ENCODE measurements at regions not wholly inside any gene's neighbourhood (a gene's known extent, or its start where the extent isn't known, plus 50 kb on each side); places are given as distances from the start of the nearest gene placed in this dataset.

DNA sequence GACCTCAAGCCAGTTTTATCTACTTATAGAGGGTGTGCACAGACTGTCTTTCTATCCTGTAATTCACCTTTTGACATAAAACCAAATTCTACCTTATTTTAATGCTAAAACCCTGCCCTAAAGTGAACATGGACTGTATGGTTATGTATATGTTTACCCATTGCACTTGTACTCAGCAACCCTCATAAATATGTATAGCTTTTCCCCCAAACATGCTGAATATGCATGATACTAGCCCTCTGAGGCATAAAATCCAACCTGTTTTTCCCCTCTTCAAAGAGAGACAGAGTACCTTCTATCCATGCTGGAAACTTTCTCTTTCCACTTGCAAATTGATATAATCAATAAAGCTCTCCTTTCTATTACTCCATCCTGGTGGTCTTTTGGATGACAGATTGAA, 267.9 kb upstream of the BMP2 start:
- TF ChIP-seq POLR2A (IDR thresholded peaks at IDR 0.05; ENCODE audit: low read length) (no peak), CTCF (IDR thresholded peaks at IDR 0.05) (no peak), SMC3 (IDR thresholded peaks at IDR 0.05) (no peak), JUNB (IDR thresholded peaks at IDR 0.05) (no peak), RFX5 (IDR thresholded peaks at IDR 0.05) (no peak), CEBPB (IDR thresholded peaks at IDR 0.05) (no peak), RAD21 (conservative IDR thresholded peaks at IDR 0.05 in 1 of 2, IDR thresholded peaks at IDR 0.05 in 1 of 2) (no peak), REST (IDR thresholded peaks at IDR 0.05) (no peak), ESRRA (IDR thresholded peaks at IDR 0.05; ENCODE audit: borderline replicate concordance, low read length) (no peak), MAFK (IDR thresholded peaks at IDR 0.05; ENCODE audit: partially characterized antibody) (no peak)
- TF ChIP-seq, protein P1, sequence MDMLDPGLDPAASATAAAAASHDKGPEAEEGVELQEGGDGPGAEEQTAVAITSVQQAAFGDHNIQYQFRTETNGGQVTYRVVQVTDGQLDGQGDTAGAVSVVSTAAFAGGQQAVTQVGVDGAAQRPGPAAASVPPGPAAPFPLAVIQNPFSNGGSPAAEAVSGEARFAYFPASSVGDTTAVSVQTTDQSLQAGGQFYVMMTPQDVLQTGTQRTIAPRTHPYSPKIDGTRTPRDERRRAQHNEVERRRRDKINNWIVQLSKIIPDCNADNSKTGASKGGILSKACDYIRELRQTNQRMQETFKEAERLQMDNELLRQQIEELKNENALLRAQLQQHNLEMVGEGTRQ (IDR thresholded peaks at IDR 0.05) = no peak

Measured in A549 (cell line).